Panc1 (cell line): ENCODE measurements at regions not wholly inside any gene's neighbourhood (a gene's known extent, or its start where the extent isn't known, plus 50 kb on each side); places are given as distances from the start of the nearest gene placed in this dataset.
"Not testable (repeated sequence)": the region's sequence is repeated elsewhere in the genome, so short reads cannot be mapped to it uniquely, and the experiment has no call there.

Experiments used
- ATAC-seq: fragments of 200-7000 bp; cut with Tn5 transposase; 2 replicates; pipeline ENCODE4 v1.9.1; 2020; ENCODE audit warnings: mild to moderate bottlenecking, moderate library complexity
- BruUV-seq: library from RNA; stranded (reverse); fragments of 400-500 nt; replicated peaks from 2 replicates; lab custom pipeline; 2021; lab: Mats Ljungman, UMichigan
- CTCF ChIA-PET: fragments of 300-600 bp; sonication (Branson Sonifier 250); formaldehyde crosslinking; loops from one replicate; lab custom pipeline; 2022; ENCODE audit warnings: antibody characterized with exemption; lab: Charles Lee
- POLR2A ChIA-PET: fragments of 300-600 bp; sonication (Branson Sonifier 250); formaldehyde crosslinking; loops from one replicate; lab custom pipeline; 2022; ENCODE audit warnings: antibody characterized with exemption; lab: Charles Lee
- DNase-seq: peaks from one replicate; pipeline ENCODE4 v3.0.0-alpha.2; 2010; ENCODE audit warnings: low read depth, low spot score
- H3K27ac ChIP-seq: 2 replicates; pipeline ENCODE4 v1.5.1; 2011; ENCODE audit warnings: mild to moderate bottlenecking, low read length, inconsistent platforms
- H3K27me3 ChIP-seq: fragments of 200-500 bp; sonication (Bioruptor generic); 2 replicates; pipeline ENCODE4 v1.6.0; 2014; ENCODE audit warnings: low read length, inconsistent platforms; ENCODE audit not compliant: control insufficient read depth, insufficient read depth
- H3K36me3 ChIP-seq: fragments of 200-500 bp; sonication (Bioruptor generic); 2 replicates; pipeline ENCODE4 v1.5.1; 2014; ENCODE audit warnings: inconsistent platforms, mild to moderate bottlenecking, low read length, moderate library complexity; ENCODE audit not compliant: control insufficient read depth, insufficient read depth
- H3K4me1 ChIP-seq: 2 replicates; pipeline ENCODE4 v1.5.1; 2011; ENCODE audit warnings: inconsistent platforms, mild to moderate bottlenecking, low read length, moderate library complexity; ENCODE audit not compliant: control insufficient read depth, insufficient read depth
- H3K4me3 ChIP-seq, 2 experiments: 2 replicates each; pipeline ENCODE4 v1.5.1; 2011 to 2012; ENCODE audit warnings: low read depth in 2 of 2, low read length in 2 of 2, mild to moderate bottlenecking in 2 of 2, inconsistent platforms in 1 of 2, moderate library complexity in 1 of 2
- H3K9me3 ChIP-seq: fragments of 200-500 bp; sonication (Bioruptor generic); 2 replicates; pipeline ENCODE4 v1.5.1; 2014; ENCODE audit warnings: low read depth, mild to moderate bottlenecking, inconsistent platforms, low read length, moderate library complexity; ENCODE audit not compliant: control insufficient read depth, insufficient read depth
- REST ChIP-seq, 2 experiments: IDR thresholded peaks; 2 replicates each; pipeline ENCODE4 v1.6.1; 2011 to 2012; ENCODE audit warnings: low read depth in 2 of 2, control low read depth in 1 of 2, low read length in 1 of 2, mild to moderate bottlenecking in 1 of 2, moderate library complexity in 1 of 2; ENCODE audit not compliant: insufficient read depth in 1 of 2
- TCF7L2 ChIP-seq: IDR thresholded peaks from 2 replicates; pipeline ENCODE4 v1.6.1; 2011; ENCODE audit warnings: mild to moderate bottlenecking, low read depth, low read length, inconsistent platforms
- in situ Hi-C: cut with HindIII; loops from 2 replicates; pipeline ENCODE4 v1.10.0; 2016; ENCODE audit warnings: low sequenced_read_pairs, low pct_unique_long_range_greater_than_20kb
- intact Hi-C: fragments of 100-400 bp; cut with micrococcal nuclease; formaldehyde crosslinking; loops from one replicate; pipeline ENCODE4 v1.10.0; 2022; ENCODE audit not compliant: unreplicated experiment

DNA sequence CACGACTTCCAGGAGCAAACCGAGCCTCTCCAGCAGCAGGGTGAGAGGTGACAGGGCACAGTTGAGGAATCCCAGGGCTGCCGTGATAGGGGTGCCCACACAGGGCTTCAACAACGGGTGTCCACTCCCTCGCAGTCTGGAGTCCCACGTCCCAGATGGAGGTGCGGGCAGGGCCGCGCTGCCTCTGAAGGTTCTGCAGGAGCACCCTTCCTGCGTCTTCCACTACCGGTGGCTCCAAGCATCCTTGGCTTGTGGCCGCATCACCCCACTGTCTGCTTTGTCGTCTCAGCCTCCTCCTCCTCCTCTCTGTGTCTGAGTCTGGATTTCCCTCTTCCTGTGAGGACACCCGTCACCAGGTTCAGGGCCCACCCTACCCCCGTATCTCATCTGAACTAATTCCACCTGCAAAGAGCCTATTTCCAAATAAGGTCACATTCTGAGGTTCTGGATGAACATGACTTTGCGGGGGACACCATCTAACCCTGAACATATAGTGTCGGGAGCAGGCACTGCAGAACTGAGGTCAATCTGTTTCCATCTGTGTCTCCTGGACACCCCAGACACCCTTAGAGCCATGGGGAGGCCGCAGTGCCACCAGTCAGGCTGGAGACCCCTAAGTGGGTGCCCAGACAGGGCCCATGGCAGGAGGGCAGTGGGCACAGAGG is 117.3 kb upstream of the FOXD4L5 start:
- POLR2A ChIA-PET, DNase-seq, H3K9me3 ChIP-seq, BruUV-seq, H3K4me1 ChIP-seq, CTCF ChIA-PET, ATAC-seq, H3K27me3 ChIP-seq, H3K4me3 ChIP-seq, H3K36me3 ChIP-seq, H3K27ac ChIP-seq, intact Hi-C loops, in situ Hi-C loops: not testable (repeated sequence)

DNA sequence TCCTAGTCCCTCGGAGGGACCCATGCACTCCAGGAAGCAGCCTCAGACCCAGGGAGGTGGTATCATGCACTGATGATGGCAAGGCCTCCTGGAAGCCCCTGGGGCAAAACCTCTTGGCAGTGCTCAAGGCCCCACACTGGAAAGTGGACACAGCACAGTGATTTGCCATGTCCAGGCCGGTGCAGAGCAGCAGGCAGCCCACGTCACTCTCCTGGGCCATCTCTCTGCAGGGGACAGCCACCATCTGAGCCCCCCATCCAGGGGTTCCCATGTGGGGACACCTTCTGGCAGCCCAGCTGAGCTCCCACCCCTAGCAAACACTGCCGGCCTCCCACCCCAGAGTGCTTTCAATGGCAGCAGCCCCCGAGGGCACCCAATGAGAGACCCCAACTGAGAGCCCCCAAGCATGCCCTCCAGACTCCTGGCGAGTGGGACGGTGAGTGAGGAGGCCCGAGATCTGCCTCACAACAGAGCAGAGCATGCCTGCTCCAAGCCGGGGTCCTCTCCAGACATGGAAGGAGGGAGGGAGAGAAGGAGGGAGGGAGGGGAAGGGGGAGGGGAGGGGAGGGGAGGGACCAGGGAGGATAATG is 116.5 kb upstream of the FOXD4L5 start:
- H3K27me3 ChIP-seq, H3K36me3 ChIP-seq, CTCF ChIA-PET, BruUV-seq, in situ Hi-C loops, H3K9me3 ChIP-seq, DNase-seq, intact Hi-C loops, POLR2A ChIA-PET, ATAC-seq, H3K4me3 ChIP-seq, H3K4me1 ChIP-seq, H3K27ac ChIP-seq: not testable (repeated sequence)

GRCh38 chr9:65400886-65401285 is 115.9 kb upstream of the FOXD4L5 start:
- Histone ChIP-seq H3K27me3 (no peaks in the 10 kb centered on the region), H3K27ac (no peak overlapping the region), H3K36me3 (no peaks in the 10 kb centered on the region), H3K9me3 (no peaks in the 10 kb centered on the region), H3K4me3 (no peak overlapping the region), H3K4me1 (no peaks in the 10 kb centered on the region)
- TF ChIP-seq TCF7L2 (no peak), REST (IDR thresholded peaks at IDR 0.05; ENCODE audit: insufficient read depth in 1 of 2, low read depth in 2 of 2, low read length in 1 of 2) (no peak)
- CTCF ChIA-PET = no interaction called here
- ATAC-seq (no peak), DNase-seq (no peak)
- in situ Hi-C loops = no loop called here
- intact Hi-C loops = no loop called here
- POLR2A ChIA-PET = no interaction called here
- BruUV-seq = no TSS peak

DNA sequence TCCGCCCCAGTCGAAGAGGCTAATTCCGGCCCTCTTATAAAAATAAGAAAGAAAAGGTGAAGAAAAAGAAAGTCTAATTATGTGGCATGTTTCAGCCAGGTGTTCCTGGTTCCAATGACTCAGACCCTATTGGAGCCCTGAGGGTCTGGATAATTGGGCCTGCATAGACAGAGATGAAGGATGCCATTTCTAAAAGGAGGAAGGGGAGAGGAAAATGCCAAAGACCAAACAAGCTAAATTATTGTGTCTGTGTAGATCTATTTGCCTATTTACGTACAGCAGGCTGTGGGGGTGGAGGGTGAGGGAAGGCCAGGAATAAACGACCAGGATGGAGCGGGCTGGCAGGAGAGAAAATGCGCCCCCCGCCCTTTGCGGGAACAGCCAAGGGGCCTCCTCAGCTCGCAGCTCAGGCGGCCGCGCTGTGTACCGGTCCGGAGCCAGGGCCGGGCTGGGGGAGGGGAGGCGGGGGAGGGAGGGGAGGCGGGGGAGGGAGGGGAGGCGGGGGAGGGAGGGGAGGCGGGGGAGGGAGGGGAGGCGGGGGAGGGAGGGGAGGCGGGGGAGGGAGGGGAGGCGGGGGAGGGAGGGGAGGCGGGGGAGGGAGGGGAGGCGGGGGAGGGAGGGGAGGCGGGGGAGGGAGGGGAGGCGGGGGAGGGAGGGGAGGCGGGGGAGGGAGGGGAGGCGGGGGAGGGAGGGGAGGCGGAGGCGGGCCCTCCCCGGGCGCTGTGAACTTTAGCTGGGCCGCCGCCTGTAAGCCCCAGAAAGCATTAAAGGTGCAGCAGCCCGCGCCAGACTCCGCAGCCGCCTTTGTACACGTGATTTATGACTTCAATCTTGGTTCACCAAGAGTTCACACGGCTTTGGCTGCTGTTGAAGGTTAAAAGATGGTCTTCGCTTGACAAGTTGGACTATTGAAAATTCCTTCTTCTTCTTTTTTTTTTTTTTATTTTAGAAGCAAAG is 113.0 kb upstream of the FOXD4L5 start:
- intact Hi-C loops, H3K9me3 ChIP-seq, CTCF ChIA-PET, H3K4me3 ChIP-seq, H3K27ac ChIP-seq, H3K4me1 ChIP-seq, ATAC-seq, H3K27me3 ChIP-seq, BruUV-seq, H3K36me3 ChIP-seq, in situ Hi-C loops, POLR2A ChIA-PET, DNase-seq: not testable (repeated sequence)

GRCh38 chr9:65397226-65397625 is 112.2 kb upstream of the FOXD4L5 start:
- H3K27ac ChIP-seq, H3K4me1 ChIP-seq, H3K4me3 ChIP-seq, H3K36me3 ChIP-seq, ATAC-seq, in situ Hi-C loops, POLR2A ChIA-PET, BruUV-seq, intact Hi-C loops, H3K9me3 ChIP-seq, H3K27me3 ChIP-seq, CTCF ChIA-PET, DNase-seq: not testable (repeated sequence)

DNA sequence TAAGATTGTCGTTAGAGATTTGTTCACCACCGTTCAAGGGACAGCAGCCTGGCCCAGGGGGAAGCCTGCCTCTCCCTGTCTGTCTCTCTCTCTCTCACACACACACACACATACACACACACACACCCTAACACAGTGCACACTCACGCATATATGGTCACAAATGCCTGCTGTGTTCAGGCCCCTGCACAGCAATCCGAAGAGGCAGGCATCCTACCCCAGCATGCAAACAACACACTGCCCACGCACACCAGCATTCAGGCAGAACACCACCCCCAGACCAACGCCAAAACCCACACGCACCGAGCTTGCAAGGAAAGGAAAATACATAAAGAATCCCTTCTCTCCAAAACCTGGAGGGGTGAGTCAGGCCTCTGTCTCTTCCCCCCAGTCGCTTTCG is 111.6 kb upstream of the FOXD4L5 start:
- DNase-seq, H3K27ac ChIP-seq, H3K4me3 ChIP-seq, H3K36me3 ChIP-seq, in situ Hi-C loops, ATAC-seq, BruUV-seq, CTCF ChIA-PET, H3K9me3 ChIP-seq, H3K27me3 ChIP-seq, intact Hi-C loops, POLR2A ChIA-PET, H3K4me1 ChIP-seq: not testable (repeated sequence)
